ENCODE measurements at regions not wholly inside any gene's neighbourhood (a gene's known extent, or its start where the extent isn't known, plus 50 kb on each side); places are given as distances from the start of the nearest gene placed in this dataset.

DNA sequence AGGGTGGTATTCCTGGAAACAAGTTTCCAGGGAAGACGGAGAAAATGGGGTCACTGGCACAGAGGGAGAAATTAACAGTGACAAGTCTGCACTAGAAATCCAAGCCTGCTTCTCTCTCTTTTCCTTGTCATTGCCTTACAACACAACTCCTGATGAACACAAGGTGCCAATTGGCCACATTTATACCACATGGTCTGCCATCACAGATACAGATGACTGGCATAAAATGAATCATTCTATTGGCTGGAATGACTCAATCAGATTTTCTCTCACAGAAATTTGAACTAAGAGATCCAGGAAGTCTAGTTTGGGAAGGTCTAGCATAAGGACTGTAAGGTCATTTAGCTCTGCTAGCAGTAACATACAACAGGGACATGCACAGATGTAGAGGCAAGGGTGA is 190.3 kb downstream of the LINC00237 start:
- no TSS peak for BruUV-seq (replicated peaks)
- Mint-ChIP-seq H3K36me3 (ENCODE audit: insufficient read depth, unreplicated experiment) (no peaks in the 10 kb centered on the region), H3K27me3 (ENCODE audit: insufficient read depth, unreplicated experiment) (peaks cover 46% of the 10 kb centered on the region), H3K4me1 (ENCODE audit: insufficient read depth, unreplicated experiment) (no peaks in the 10 kb centered on the region), H3K4me3 (ENCODE audit: unreplicated experiment) (no peak overlapping the region), H3K27ac (ENCODE audit: low read depth, unreplicated experiment) (no peak overlapping the region), H3K9me3 (ENCODE audit: unreplicated experiment) (no peaks in the 10 kb centered on the region)
- TF ChIP-seq CTCF (IDR thresholded peaks at IDR 0.05; ENCODE audit: unreplicated experiment) = no peak
- intact Hi-C loops (cut with micrococcal nuclease) = no loop called here
- DNase-seq (ENCODE audit: unreplicated experiment) = no peak
- CTCF ChIA-PET = interaction anchor here (0.5 kb wide), 2 partner anchors 51 to 590 kb away, joined by 3 to 4 read pairs; no protein-coding TSS in a partner anchor
- POLR2A ChIA-PET = interaction anchor here (0.7 kb wide), 1 partner anchor 280 kb away, joined by 3 read pairs; no protein-coding TSS in a partner anchor

GRCh38 chr20:20904501-20904831 is 192.0 kb upstream of the RALGAPA2 start:
- no peaks in the 10 kb centered on the region for H3K4me1 Mint-ChIP-seq (ENCODE audit: insufficient read depth, unreplicated experiment)

DNA sequence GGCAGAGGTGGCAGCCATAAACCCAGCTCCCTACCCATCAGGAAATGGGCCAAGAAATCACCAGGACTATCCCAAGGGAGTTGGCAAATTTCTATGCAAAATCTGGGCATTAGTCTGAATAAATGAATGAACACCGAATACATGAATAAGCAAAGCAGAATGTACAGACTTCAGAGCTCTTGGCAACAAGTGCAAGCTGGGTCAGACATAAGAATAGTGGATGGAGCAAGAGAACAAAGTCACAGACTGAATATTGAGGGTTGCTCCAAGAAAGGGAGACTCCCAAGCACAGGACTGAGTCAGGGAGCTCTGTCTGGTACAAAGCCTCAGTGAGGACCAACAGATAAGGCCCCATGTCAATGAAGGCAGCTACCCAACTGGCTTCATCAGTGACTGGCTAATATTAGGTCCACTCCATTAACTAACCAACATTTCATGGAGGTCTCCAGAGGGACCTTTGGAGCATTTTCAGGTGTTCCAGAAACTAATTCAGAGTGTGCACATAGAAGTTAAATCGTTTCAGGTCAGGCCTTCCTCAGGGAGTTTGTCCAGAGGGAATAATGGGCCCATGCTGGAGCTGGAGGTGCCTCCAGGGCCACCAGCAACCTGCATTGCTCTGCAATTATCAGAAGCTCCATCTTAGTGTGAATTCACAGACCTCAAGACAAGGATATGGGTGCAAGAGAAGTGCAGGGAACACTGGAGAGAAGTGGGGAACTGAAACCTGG is 191.5 kb upstream of the RALGAPA2 start:
- H3K4me3 Mint-ChIP-seq (ENCODE audit: unreplicated experiment) = no peak overlapping the region
- CTCF ChIA-PET = interaction anchor here (0.7 to 2.8 kb wide), 4 partner anchors 11 to 43 kb away, joined by 3 to 13 read pairs (median 4); no protein-coding TSS in a partner anchor

More at GRCh38 chr20:20904501-20904831, 192.0 kb upstream of the RALGAPA2 start:
- Mint-ChIP-seq H3K36me3 (ENCODE audit: insufficient read depth, unreplicated experiment) (no peaks in the 10 kb centered on the region), H3K27ac (ENCODE audit: low read depth, unreplicated experiment) (no peak overlapping the region), H3K9me3 (ENCODE audit: unreplicated experiment) (peaks cover 6% of the 10 kb centered on the region), H3K4me3 (ENCODE audit: unreplicated experiment) (no peak overlapping the region), H3K27me3 (ENCODE audit: insufficient read depth, unreplicated experiment) (peaks cover 39% of the 10 kb centered on the region)
- ChIA-PET POLR2A (interaction anchor here (1.1 kb wide), 1 partner anchor 8 kb away, joined by 3 read pairs; no protein-coding TSS in a partner anchor), CTCF (interaction anchor here (1.2 to 2.8 kb wide), 2 partner anchors 40 to 43 kb away, joined by 5 to 13 read pairs; no protein-coding TSS in a partner anchor)
- BruUV-seq (replicated peaks) = no TSS peak
- DNase-seq (ENCODE audit: unreplicated experiment) = no peak
- intact Hi-C loops (cut with micrococcal nuclease) = no loop called here
- no peak for TF ChIP-seq CTCF (IDR thresholded peaks at IDR 0.05; ENCODE audit: unreplicated experiment)

More for the DNA sequence above, 191.5 kb upstream of the RALGAPA2 start:
- Mint-ChIP-seq H3K36me3 (ENCODE audit: insufficient read depth, unreplicated experiment) (no peaks in the 10 kb centered on the region), H3K27ac (ENCODE audit: low read depth, unreplicated experiment) (no peak overlapping the region), H3K27me3 (ENCODE audit: insufficient read depth, unreplicated experiment) (peaks cover 34% of the 10 kb centered on the region), H3K9me3 (ENCODE audit: unreplicated experiment) (peaks cover 6% of the 10 kb centered on the region), H3K4me1 (ENCODE audit: insufficient read depth, unreplicated experiment) (no peaks in the 10 kb centered on the region)
- POLR2A ChIA-PET = interaction anchor here (1.1 kb wide), 1 partner anchor 9 kb away, joined by 3 read pairs; no protein-coding TSS in a partner anchor
- BruUV-seq (replicated peaks) = no TSS peak
- intact Hi-C loops (cut with micrococcal nuclease) = no loop called here
- DNase-seq (ENCODE audit: unreplicated experiment) = no peak
- no peak for TF ChIP-seq CTCF (IDR thresholded peaks at IDR 0.05; ENCODE audit: unreplicated experiment)
